Astrocyte (in vitro differentiated cells and primary cell): ENCODE measurements at regions not wholly inside any gene's neighbourhood (a gene's known extent, or its start where the extent isn't known, plus 50 kb on each side); places are given as distances from the start of the nearest gene placed in this dataset.

ENCODE experiments used
- DNase-seq: peaks from one replicate; pipeline ENCODE4 v3.0.0-alpha.2; 2010; ENCODE audit warnings: low read depth
- FAIRE-seq: peaks from 2 replicates; lab custom pipeline; 2011; peaks lifted over from hg19 to GRCh38; lab: Jason Lieb, UNC
- H2AFZ ChIP-seq: 2 replicates; pipeline ENCODE4 v1.6.0; 2012; ENCODE audit warnings: low read depth, low read length, inconsistent platforms
- H3K27ac ChIP-seq: 2 replicates; pipeline ENCODE4 v1.5.1; 2011; ENCODE audit warnings: low read depth, low read length, inconsistent platforms
- H3K27me3 ChIP-seq: 2 replicates; pipeline ENCODE4 v1.6.0; 2011; ENCODE audit warnings: low read length, inconsistent platforms; ENCODE audit not compliant: insufficient read depth
- H3K36me3 ChIP-seq: 2 replicates; pipeline ENCODE4 v1.5.1; 2011; ENCODE audit warnings: low read length, inconsistent platforms; ENCODE audit not compliant: insufficient read depth
- H3K4me1 ChIP-seq: 2 replicates; pipeline ENCODE4 v1.5.1; 2011; ENCODE audit warnings: low read length, inconsistent platforms; ENCODE audit not compliant: insufficient read depth
- H3K4me2 ChIP-seq: 2 replicates; pipeline ENCODE4 v1.6.0; 2012; ENCODE audit warnings: low read length, inconsistent platforms
- H3K4me3 ChIP-seq: 2 replicates; pipeline ENCODE4 v1.5.1; 2011; ENCODE audit warnings: low read depth, mild to moderate bottlenecking, low read length, inconsistent platforms; ENCODE audit not compliant: insufficient read depth
- H3K79me2 ChIP-seq: 2 replicates; pipeline ENCODE4 v1.6.0; 2012; ENCODE audit warnings: mild to moderate bottlenecking, low read length, inconsistent platforms; ENCODE audit not compliant: insufficient read depth
- H3K9ac ChIP-seq: 2 replicates; pipeline ENCODE4 v1.6.0; 2012; ENCODE audit warnings: mild to moderate bottlenecking, low read length, inconsistent platforms
- H3K9me3 ChIP-seq: 2 replicates; pipeline ENCODE4 v1.5.1; 2012; ENCODE audit warnings: low read depth, mild to moderate bottlenecking, low read length, inconsistent platforms; ENCODE audit not compliant: insufficient read depth
- H4K20me1 ChIP-seq: 2 replicates; pipeline ENCODE4 v1.6.0; 2012; ENCODE audit warnings: low read length, inconsistent platforms; ENCODE audit not compliant: insufficient read depth
- H3K27ac Mint-ChIP-seq: one replicate; pipeline ENCODE4 v1.8.0; 2021; ENCODE audit warnings: mild to moderate bottlenecking, mixed read lengths; ENCODE audit not compliant: unreplicated experiment
- H3K27me3 Mint-ChIP-seq: one replicate; pipeline ENCODE4 v1.8.0; 2021; ENCODE audit warnings: low read depth, mixed read lengths; ENCODE audit not compliant: unreplicated experiment
- H3K36me3 Mint-ChIP-seq: one replicate; pipeline ENCODE4 v1.8.0; 2021; ENCODE audit warnings: low read depth, mixed read lengths; ENCODE audit not compliant: unreplicated experiment
- H3K4me1 Mint-ChIP-seq: one replicate; pipeline ENCODE4 v1.8.0; 2021; ENCODE audit warnings: low read depth, mixed read lengths; ENCODE audit not compliant: unreplicated experiment
- H3K4me3 Mint-ChIP-seq: one replicate; pipeline ENCODE4 v1.8.0; 2021; ENCODE audit warnings: mild to moderate bottlenecking, moderate library complexity, mixed read lengths; ENCODE audit not compliant: unreplicated experiment
- H3K9me3 Mint-ChIP-seq: one replicate; pipeline ENCODE4 v1.8.0; 2021; ENCODE audit warnings: mild to moderate bottlenecking, mixed read lengths; ENCODE audit not compliant: unreplicated experiment
- EZH2 ChIP-seq: IDR thresholded peaks from 2 replicates; pipeline ENCODE4 v1.6.1; 2012; ENCODE audit warnings: mild to moderate bottlenecking, low read length, inconsistent platforms; ENCODE audit not compliant: insufficient read depth
- TF ChIP-seq, protein P1 (sequence below): IDR thresholded peaks from 2 replicates; pipeline ENCODE4 v1.5.1; 2011; ENCODE audit warnings: low read depth, mild to moderate bottlenecking, inconsistent platforms, low read length, moderate library complexity; ENCODE audit not compliant: insufficient read depth

- no peaks in the 10 kb centered on the region for H3K9me3 Mint-ChIP-seq
These were observed 94.4 kb downstream of the TTC32 start for GRCh38 chr2:19807346-19807745.

DNA sequence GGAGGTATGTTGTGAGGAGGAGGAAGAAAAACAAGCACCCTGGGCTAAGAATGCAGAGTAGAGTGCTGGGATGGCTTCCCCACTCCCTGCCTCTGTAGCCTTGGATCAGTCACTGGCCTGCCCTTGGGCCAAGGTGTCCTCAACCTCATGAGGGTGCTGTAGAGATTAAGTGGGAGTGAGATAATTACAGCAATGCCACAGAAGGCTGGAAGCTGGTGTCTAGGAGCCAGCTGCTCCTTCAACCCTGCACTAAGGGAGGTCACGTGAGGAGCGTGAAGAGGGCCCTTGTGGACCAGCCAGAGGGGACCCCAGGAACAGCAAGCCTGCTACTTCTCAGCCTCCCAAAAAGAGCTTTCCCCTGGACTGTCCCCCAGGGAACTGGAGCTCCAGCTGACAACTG, 95.2 kb downstream of the TTC32 start:
- peaks cover 13% of the 10 kb centered on the region for H3K4me1 ChIP-seq
- H3K9me3 ChIP-seq = no peaks in the 10 kb centered on the region
- H3K4me2 ChIP-seq = no peak overlapping the region
- H3K4me3 ChIP-seq = no peak overlapping the region
- H3K27me3 ChIP-seq = no peaks in the 10 kb centered on the region
- no peak overlapping the region for H2AFZ ChIP-seq
- peaks cover 6% of the 10 kb centered on the region for H3K27me3 Mint-ChIP-seq
- H3K79me2 ChIP-seq = no peaks in the 10 kb centered on the region
- H3K36me3 Mint-ChIP-seq = no peaks in the 10 kb centered on the region
- DNase-seq (no peak), FAIRE-seq (no peak)
- no peak for TF ChIP-seq EZH2
- TF ChIP-seq, protein P1, sequence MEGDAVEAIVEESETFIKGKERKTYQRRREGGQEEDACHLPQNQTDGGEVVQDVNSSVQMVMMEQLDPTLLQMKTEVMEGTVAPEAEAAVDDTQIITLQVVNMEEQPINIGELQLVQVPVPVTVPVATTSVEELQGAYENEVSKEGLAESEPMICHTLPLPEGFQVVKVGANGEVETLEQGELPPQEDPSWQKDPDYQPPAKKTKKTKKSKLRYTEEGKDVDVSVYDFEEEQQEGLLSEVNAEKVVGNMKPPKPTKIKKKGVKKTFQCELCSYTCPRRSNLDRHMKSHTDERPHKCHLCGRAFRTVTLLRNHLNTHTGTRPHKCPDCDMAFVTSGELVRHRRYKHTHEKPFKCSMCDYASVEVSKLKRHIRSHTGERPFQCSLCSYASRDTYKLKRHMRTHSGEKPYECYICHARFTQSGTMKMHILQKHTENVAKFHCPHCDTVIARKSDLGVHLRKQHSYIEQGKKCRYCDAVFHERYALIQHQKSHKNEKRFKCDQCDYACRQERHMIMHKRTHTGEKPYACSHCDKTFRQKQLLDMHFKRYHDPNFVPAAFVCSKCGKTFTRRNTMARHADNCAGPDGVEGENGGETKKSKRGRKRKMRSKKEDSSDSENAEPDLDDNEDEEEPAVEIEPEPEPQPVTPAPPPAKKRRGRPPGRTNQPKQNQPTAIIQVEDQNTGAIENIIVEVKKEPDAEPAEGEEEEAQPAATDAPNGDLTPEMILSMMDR = no peak
- H3K9me3 Mint-ChIP-seq = no peaks in the 10 kb centered on the region
- H3K36me3 ChIP-seq = no peaks in the 10 kb centered on the region
- no peak overlapping the region for H3K4me3 Mint-ChIP-seq
- no peak overlapping the region for H3K27ac Mint-ChIP-seq
- no peak overlapping the region for H3K27ac ChIP-seq
- peaks cover 15% of the 10 kb centered on the region for H3K4me1 Mint-ChIP-seq
- no peak overlapping the region for H3K9ac ChIP-seq
- no peaks in the 10 kb centered on the region for H4K20me1 ChIP-seq

More at GRCh38 chr2:19807346-19807745, 94.4 kb downstream of the TTC32 start:
- Histone ChIP-seq H4K20me1 (no peaks in the 10 kb centered on the region), H3K9ac (no peak overlapping the region), H3K4me3 (no peak overlapping the region), H3K4me1 (peaks cover 6% of the 10 kb centered on the region), H2AFZ (no peak overlapping the region), H3K36me3 (no peaks in the 10 kb centered on the region), H3K27ac (no peak overlapping the region), H3K9me3 (no peaks in the 10 kb centered on the region), H3K4me2 (no peak overlapping the region), H3K27me3 (no peaks in the 10 kb centered on the region), H3K79me2 (no peaks in the 10 kb centered on the region)
- peaks cover 6% of the 10 kb centered on the region for H3K27me3 Mint-ChIP-seq
- H3K4me1 Mint-ChIP-seq = peaks cover 8% of the 10 kb centered on the region
- peak overlapping the region; percentile 38 for H3K27ac Mint-ChIP-seq
- no peak for TF ChIP-seq EZH2
- TF ChIP-seq, protein P1 = no peak
- no peak overlapping the region for H3K4me3 Mint-ChIP-seq
- FAIRE-seq (no peak), DNase-seq (no peak)
- H3K36me3 Mint-ChIP-seq = no peaks in the 10 kb centered on the region

DNA sequence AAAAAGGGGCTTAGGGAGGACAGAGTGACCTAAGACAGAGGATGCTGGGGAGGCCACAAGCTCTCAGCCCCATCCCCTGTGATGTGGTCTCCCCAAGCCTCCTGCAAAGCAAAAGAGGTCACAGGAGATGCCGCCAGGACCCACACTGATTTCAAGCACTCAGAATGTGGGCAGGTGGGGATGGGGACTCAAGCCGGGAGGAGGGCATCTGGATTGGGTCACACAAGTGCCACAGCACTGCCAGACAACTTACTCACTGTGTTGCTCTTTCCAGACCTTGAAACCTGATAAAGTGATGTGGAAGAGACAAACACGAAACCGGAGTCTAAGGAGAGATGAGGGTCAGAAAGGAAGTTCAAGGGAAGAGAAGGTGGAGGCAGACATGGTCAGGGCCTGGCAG, 95.7 kb downstream of the TTC32 start:
- Histone ChIP-seq H3K36me3 (no peaks in the 10 kb centered on the region), H3K4me1 (peaks cover 17% of the 10 kb centered on the region), H2AFZ (no peak overlapping the region), H3K9me3 (no peaks in the 10 kb centered on the region), H3K4me3 (no peak overlapping the region), H3K79me2 (no peaks in the 10 kb centered on the region), H4K20me1 (no peaks in the 10 kb centered on the region), H3K27me3 (no peaks in the 10 kb centered on the region), H3K9ac (no peak overlapping the region), H3K4me2 (no peak overlapping the region), H3K27ac (no peak overlapping the region)
- peaks cover 20% of the 10 kb centered on the region for H3K4me1 Mint-ChIP-seq
- no peak overlapping the region for H3K27ac Mint-ChIP-seq
- H3K27me3 Mint-ChIP-seq = peaks cover 6% of the 10 kb centered on the region
- TF ChIP-seq, protein P1 = no peak
- no peak for TF ChIP-seq EZH2
- H3K4me3 Mint-ChIP-seq = no peak overlapping the region
- FAIRE-seq (no peak), DNase-seq (no peak)
- H3K9me3 Mint-ChIP-seq = no peaks in the 10 kb centered on the region
- no peaks in the 10 kb centered on the region for H3K36me3 Mint-ChIP-seq
